ENCODE measurements at regions not wholly inside any gene's neighbourhood (a gene's known extent, or its start where the extent isn't known, plus 50 kb on each side); places are given as distances from the start of the nearest gene placed in this dataset.

DNA sequence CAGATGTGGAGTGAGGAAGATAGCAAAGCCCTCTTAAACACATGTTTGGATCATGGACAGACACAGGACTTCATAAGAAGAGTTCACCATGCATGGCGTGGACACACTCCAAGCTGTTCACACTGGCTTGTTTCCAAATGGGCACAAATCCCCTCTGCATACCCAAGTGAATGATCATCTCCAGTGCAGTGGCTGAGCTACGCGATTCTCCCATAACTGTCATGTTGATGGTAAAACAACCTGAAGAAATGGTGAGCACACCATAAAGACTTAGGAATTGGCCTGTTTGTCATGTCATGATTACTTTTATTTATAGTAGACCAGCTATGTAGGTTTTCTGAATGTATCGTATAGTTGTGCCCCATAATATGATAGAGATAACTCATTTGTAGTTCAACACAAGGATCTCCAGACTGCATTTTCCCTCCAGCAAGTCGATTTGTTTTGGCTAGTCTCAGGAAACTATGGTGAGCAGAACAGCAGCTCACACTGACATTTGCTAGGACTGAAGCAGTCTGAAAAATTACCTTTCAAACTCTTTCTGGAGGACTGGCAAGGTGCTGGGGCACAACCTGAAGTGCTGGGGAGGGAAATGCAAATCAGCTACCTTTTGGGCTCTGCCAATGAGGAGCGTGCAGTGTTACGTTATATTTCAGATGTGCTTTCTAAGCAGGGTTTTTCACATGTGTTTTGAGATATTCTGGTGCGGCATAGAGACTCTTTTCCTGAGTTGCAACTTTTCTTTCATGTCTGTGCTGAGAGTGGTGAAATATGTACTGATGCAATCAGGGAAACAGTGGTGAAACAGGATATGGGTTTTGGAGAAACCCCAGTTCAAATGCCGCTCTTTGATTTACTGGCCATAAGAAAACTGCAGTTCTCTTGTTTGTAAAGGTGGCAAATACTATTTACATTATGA lies 629.6 kb upstream of the DPP6 start:
- 72 to 74% methylated on average over 9 of the region's 9 CpGs for WGBS, 2 donors
- no peak overlapping the region for H3K4me3 ChIP-seq (ENCODE audit: low read depth in 1 of 2, low read length in 2 of 2)
- H3K4me1 ChIP-seq (ENCODE audit: control insufficient read depth in 2 of 2, insufficient read depth in 2 of 2, low read length in 1 of 2), result no peaks in the 10 kb centered on the region
- no peaks in the 10 kb centered on the region for H3K27me3 ChIP-seq (ENCODE audit: control insufficient read depth in 1 of 2, insufficient read depth in 2 of 2, low read length in 2 of 2)
- H3K27ac ChIP-seq (ENCODE audit: low read depth in 2 of 2, low read length in 1 of 2), result no peak overlapping the region
- H3K36me3 ChIP-seq (ENCODE audit: control insufficient read depth in 2 of 2, insufficient read depth in 2 of 2, low read length in 1 of 2), result no peaks in the 10 kb centered on the region
- no peaks in the 10 kb centered on the region for H3K9me3 ChIP-seq (ENCODE audit: control insufficient read depth in 2 of 2, insufficient read depth in 1 of 2, low read depth in 1 of 2, low read length in 1 of 2)

DNA sequence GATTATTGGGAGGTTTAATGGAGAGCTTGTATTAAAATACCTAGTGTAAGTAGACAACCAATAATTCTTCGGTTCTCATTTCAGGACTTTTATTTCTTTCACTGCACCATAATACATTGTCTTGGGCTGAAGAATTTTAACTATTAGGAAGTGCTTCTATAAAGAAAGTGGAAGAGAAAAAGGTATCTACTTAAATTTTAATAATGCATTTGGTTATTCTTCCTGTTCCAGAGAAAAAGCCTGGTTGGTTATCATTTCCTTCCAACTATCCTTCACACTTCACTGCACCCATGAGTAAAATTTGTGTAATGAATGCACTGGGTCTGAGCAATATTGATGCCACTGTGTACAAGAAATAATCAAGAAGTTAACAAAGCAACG lies 629.0 kb upstream of the DPP6 start:
- H3K9me3 ChIP-seq (ENCODE audit: control insufficient read depth in 2 of 2, insufficient read depth in 1 of 2, low read depth in 1 of 2, low read length in 1 of 2), result no peaks in the 10 kb centered on the region
- no peaks in the 10 kb centered on the region for H3K4me1 ChIP-seq (ENCODE audit: control insufficient read depth in 2 of 2, insufficient read depth in 2 of 2, low read length in 1 of 2)
- no peaks in the 10 kb centered on the region for H3K27me3 ChIP-seq (ENCODE audit: control insufficient read depth in 1 of 2, insufficient read depth in 2 of 2, low read length in 2 of 2)
- no peaks in the 10 kb centered on the region for H3K36me3 ChIP-seq (ENCODE audit: control insufficient read depth in 2 of 2, insufficient read depth in 2 of 2, low read length in 1 of 2)
- H3K4me3 ChIP-seq (ENCODE audit: low read depth in 1 of 2, low read length in 2 of 2), result no peak overlapping the region
- H3K27ac ChIP-seq (ENCODE audit: low read depth in 2 of 2, low read length in 1 of 2), result no peak overlapping the region
- 70 to 78% methylated on average over 2 of the region's 2 CpGs for WGBS, 2 donors

DNA sequence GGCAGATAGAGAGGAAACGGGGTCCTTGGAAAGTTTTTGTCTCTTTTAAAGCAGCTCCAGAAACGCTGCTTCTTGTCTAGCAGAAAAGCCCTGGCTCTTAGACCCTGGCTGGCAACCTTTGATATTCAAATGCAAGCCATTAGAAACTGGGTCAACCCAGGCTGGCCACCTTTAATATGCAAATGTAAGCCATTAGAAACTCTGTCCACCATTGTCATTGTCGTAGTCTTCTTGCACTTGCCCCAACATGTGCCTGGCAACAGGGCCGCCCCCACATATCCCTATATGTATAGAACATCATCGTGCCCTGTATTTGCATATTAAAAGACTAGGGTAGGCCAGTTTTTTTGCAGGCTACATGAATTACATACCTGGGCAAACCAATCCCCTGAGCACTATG lies 621.3 kb upstream of the DPP6 start:
- Histone ChIP-seq H3K9me3 (ENCODE audit: control insufficient read depth in 2 of 2, insufficient read depth in 1 of 2, low read depth in 1 of 2, low read length in 1 of 2) (peaks cover 3 to 4% of the 10 kb centered on the region in 2 donors), H3K4me1 (ENCODE audit: control insufficient read depth in 2 of 2, insufficient read depth in 2 of 2, low read length in 1 of 2) (no peaks in the 10 kb centered on the region), H3K27ac (ENCODE audit: low read depth in 2 of 2, low read length in 1 of 2) (no peak overlapping the region), H3K27me3 (ENCODE audit: control insufficient read depth in 1 of 2, insufficient read depth in 2 of 2, low read length in 2 of 2) (no peaks in the 10 kb centered on the region), H3K4me3 (ENCODE audit: low read depth in 1 of 2, low read length in 2 of 2) (no peak overlapping the region), H3K36me3 (ENCODE audit: control insufficient read depth in 2 of 2, insufficient read depth in 2 of 2, low read length in 1 of 2) (no peaks in the 10 kb centered on the region)
- WGBS, 2 donors, result 62 to 65% methylated on average over 5 of the region's 5 CpGs

DNA sequence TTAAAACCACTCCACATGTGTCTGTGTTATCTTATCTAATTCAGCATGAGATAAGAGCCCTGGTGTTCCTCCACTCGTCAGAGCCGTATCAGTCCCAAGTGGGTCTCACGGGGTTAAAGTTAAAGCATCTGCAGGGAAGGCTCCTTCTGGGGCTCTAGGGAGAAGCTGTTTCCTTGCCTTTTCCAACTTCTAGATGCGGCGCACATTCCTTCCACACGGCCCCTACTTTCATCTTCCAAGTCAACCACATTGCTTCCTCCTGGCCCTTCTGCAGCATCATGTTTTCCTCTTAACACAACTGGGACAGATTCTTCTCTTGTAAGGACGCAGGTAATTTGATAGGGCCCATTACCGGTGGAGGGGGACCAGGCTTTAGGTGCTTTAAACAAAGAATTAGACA lies 620.1 kb upstream of the DPP6 start:
- Histone ChIP-seq H3K4me1 (ENCODE audit: control insufficient read depth in 2 of 2, insufficient read depth in 2 of 2, low read length in 1 of 2) (no peaks in the 10 kb centered on the region), H3K9me3 (ENCODE audit: control insufficient read depth in 2 of 2, insufficient read depth in 1 of 2, low read depth in 1 of 2, low read length in 1 of 2) (peaks cover 3 to 4% of the 10 kb centered on the region in 2 donors), H3K36me3 (ENCODE audit: control insufficient read depth in 2 of 2, insufficient read depth in 2 of 2, low read length in 1 of 2) (no peaks in the 10 kb centered on the region), H3K27me3 (ENCODE audit: control insufficient read depth in 1 of 2, insufficient read depth in 2 of 2, low read length in 2 of 2) (no peaks in the 10 kb centered on the region), H3K4me3 (ENCODE audit: low read depth in 1 of 2, low read length in 2 of 2) (no peak overlapping the region), H3K27ac (ENCODE audit: low read depth in 2 of 2, low read length in 1 of 2) (no peak overlapping the region)
- 31 to 33% methylated on average over 8 of the region's 8 CpGs for WGBS, 2 donors

GRCh38 chr7:153433223-153433622 lies 619.0 kb upstream of the DPP6 start:
- WGBS, 2 donors, result 86 to 90% methylated on average over 8 of the region's 8 CpGs
- Histone ChIP-seq H3K4me3 (ENCODE audit: low read depth in 1 of 2, low read length in 2 of 2) (no peak overlapping the region), H3K36me3 (ENCODE audit: control insufficient read depth in 2 of 2, insufficient read depth in 2 of 2, low read length in 1 of 2) (no peaks in the 10 kb centered on the region), H3K9me3 (ENCODE audit: control insufficient read depth in 2 of 2, insufficient read depth in 1 of 2, low read depth in 1 of 2, low read length in 1 of 2) (peaks cover 3 to 4% of the 10 kb centered on the region in 2 donors), H3K27me3 (ENCODE audit: control insufficient read depth in 1 of 2, insufficient read depth in 2 of 2, low read length in 2 of 2) (no peaks in the 10 kb centered on the region), H3K4me1 (ENCODE audit: control insufficient read depth in 2 of 2, insufficient read depth in 2 of 2, low read length in 1 of 2) (no peaks in the 10 kb centered on the region), H3K27ac (ENCODE audit: low read depth in 2 of 2, low read length in 1 of 2) (no peak overlapping the region)

DNA sequence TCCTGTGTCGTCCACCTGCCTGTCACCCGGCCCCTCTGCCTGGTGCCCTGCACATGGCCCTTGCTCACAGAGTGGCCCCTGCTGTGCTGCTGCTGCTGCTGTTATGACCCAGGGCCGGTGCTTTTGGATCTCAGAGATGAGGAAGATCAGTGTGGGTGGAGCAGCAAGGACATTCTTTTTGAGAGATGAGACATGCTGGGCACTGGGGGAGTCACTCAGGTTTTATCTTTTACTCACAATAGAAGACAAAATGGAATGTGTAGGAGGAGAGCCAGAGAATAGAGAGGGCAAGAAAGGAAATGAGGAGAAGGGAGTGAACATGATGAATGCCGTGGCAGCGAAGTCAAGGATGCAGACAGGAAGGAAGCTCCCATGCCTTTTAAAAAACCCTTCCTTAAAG lies 611.5 kb upstream of the DPP6 start:
- no peak overlapping the region for H3K27ac ChIP-seq (ENCODE audit: low read depth in 2 of 2, low read length in 1 of 2)
- H3K36me3 ChIP-seq (ENCODE audit: control insufficient read depth in 2 of 2, insufficient read depth in 2 of 2, low read length in 1 of 2), result no peaks in the 10 kb centered on the region
- no peaks in the 10 kb centered on the region for H3K4me1 ChIP-seq (ENCODE audit: control insufficient read depth in 2 of 2, insufficient read depth in 2 of 2, low read length in 1 of 2)
- H3K4me3 ChIP-seq (ENCODE audit: low read depth in 1 of 2, low read length in 2 of 2), result no peak overlapping the region
- H3K9me3 ChIP-seq (ENCODE audit: control insufficient read depth in 2 of 2, insufficient read depth in 1 of 2, low read depth in 1 of 2, low read length in 1 of 2), result peaks cover 0 to 10% of the 10 kb centered on the region in 2 donors
- no peaks in the 10 kb centered on the region for H3K27me3 ChIP-seq (ENCODE audit: control insufficient read depth in 1 of 2, insufficient read depth in 2 of 2, low read length in 2 of 2)
- 69 to 70% methylated on average over 5 of the region's 5 CpGs for WGBS, 2 donors

DNA sequence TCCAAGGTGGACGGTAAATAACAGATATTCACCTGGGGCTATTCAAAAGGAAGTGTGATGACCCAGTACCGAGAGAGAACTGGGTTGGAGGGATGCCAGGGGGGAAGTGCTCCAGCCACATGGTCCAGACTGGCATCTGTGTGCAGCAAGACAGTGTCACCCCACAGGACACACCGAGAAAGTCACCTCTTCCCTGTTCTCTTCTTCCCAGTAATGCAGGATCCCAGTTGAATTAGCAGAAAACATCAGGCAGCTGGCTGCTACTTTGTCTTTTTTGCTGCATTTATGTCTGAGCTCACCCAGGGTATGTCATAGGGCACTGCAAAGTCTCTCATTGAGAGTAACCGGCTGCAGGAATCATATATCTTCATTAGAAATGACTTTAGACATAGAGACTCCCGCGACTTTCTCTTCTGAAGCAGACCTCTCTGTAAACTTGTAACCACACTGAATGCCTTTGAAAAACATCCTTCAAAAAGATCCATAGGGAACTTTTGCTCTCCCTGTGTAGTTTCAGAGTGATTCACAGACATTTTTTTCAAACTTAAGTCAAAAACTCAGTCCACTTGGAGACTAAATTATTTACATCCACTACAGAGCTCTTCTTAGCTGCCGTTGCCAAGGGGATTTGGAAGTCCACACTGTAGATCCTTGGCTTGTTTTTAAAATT lies 609.0 kb upstream of the DPP6 start:
- H3K27ac ChIP-seq (ENCODE audit: low read depth in 2 of 2, low read length in 1 of 2), result no peak overlapping the region
- peaks cover 0 to 12% of the 10 kb centered on the region in 2 donors for H3K9me3 ChIP-seq (ENCODE audit: control insufficient read depth in 2 of 2, insufficient read depth in 1 of 2, low read depth in 1 of 2, low read length in 1 of 2)
- WGBS, 2 donors, result 40 to 47% methylated on average over 7 of the region's 7 CpGs
- H3K36me3 ChIP-seq (ENCODE audit: control insufficient read depth in 2 of 2, insufficient read depth in 2 of 2, low read length in 1 of 2), result no peaks in the 10 kb centered on the region
- H3K27me3 ChIP-seq (ENCODE audit: control insufficient read depth in 1 of 2, insufficient read depth in 2 of 2, low read length in 2 of 2), result no peaks in the 10 kb centered on the region
- no peaks in the 10 kb centered on the region for H3K4me1 ChIP-seq (ENCODE audit: control insufficient read depth in 2 of 2, insufficient read depth in 2 of 2, low read length in 1 of 2)
- H3K4me3 ChIP-seq (ENCODE audit: low read depth in 1 of 2, low read length in 2 of 2), result no peak overlapping the region

GRCh38 chr7:153444641-153445040 lies 607.6 kb upstream of the DPP6 start:
- H3K27me3 ChIP-seq (ENCODE audit: control insufficient read depth in 1 of 2, insufficient read depth in 2 of 2, low read length in 2 of 2), result no peaks in the 10 kb centered on the region
- H3K27ac ChIP-seq (ENCODE audit: low read depth in 2 of 2, low read length in 1 of 2), result no peak overlapping the region
- H3K36me3 ChIP-seq (ENCODE audit: control insufficient read depth in 2 of 2, insufficient read depth in 2 of 2, low read length in 1 of 2), result no peaks in the 10 kb centered on the region
- 76 to 79% methylated on average over 8 of the region's 8 CpGs for WGBS, 2 donors
- no peaks in the 10 kb centered on the region for H3K4me1 ChIP-seq (ENCODE audit: control insufficient read depth in 2 of 2, insufficient read depth in 2 of 2, low read length in 1 of 2)
- no peak overlapping the region for H3K4me3 ChIP-seq (ENCODE audit: low read depth in 1 of 2, low read length in 2 of 2)
- peaks cover 0 to 12% of the 10 kb centered on the region in 2 donors for H3K9me3 ChIP-seq (ENCODE audit: control insufficient read depth in 2 of 2, insufficient read depth in 1 of 2, low read depth in 1 of 2, low read length in 1 of 2)

GRCh38 chr7:153445641-153446040 lies 606.6 kb upstream of the DPP6 start:
- no peaks in the 10 kb centered on the region for H3K36me3 ChIP-seq (ENCODE audit: control insufficient read depth in 2 of 2, insufficient read depth in 2 of 2, low read length in 1 of 2)
- H3K27ac ChIP-seq (ENCODE audit: low read depth in 2 of 2, low read length in 1 of 2), result no peak overlapping the region
- no peaks in the 10 kb centered on the region for H3K27me3 ChIP-seq (ENCODE audit: control insufficient read depth in 1 of 2, insufficient read depth in 2 of 2, low read length in 2 of 2)
- 78 to 84% methylated on average over 5 of the region's 5 CpGs for WGBS, 2 donors
- no peak overlapping the region for H3K4me3 ChIP-seq (ENCODE audit: low read depth in 1 of 2, low read length in 2 of 2)
- H3K9me3 ChIP-seq (ENCODE audit: control insufficient read depth in 2 of 2, insufficient read depth in 1 of 2, low read depth in 1 of 2, low read length in 1 of 2), result peaks cover 0 to 10% of the 10 kb centered on the region in 2 donors
- H3K4me1 ChIP-seq (ENCODE audit: control insufficient read depth in 2 of 2, insufficient read depth in 2 of 2, low read length in 1 of 2), result no peaks in the 10 kb centered on the region
